OCI-LY7 (cell line): ENCODE measurements at regions not wholly inside any gene's neighbourhood (a gene's known extent, or its start where the extent isn't known, plus 50 kb on each side); places are given as distances from the start of the nearest gene placed in this dataset.

Experiments used
- BruUV-seq: library from RNA; stranded (reverse); fragments of 400-500 nt; replicated peaks from 2 replicates; lab custom pipeline; 2021; lab: Mats Ljungman, UMichigan
- CTCF ChIA-PET: fragments of 300-600 bp; sonication (Branson Sonifier 250); formaldehyde crosslinking; loops from one replicate; lab custom pipeline; 2022; ENCODE audit warnings: antibody characterized with exemption; ENCODE audit not compliant: unreplicated experiment; lab: Charles Lee
- POLR2A ChIA-PET: fragments of 300-600 bp; sonication (Branson Sonifier 250); formaldehyde crosslinking; loops from one replicate; lab custom pipeline; 2022; ENCODE audit warnings: antibody characterized with exemption; lab: Charles Lee
- DNase-seq: peaks from one replicate; pipeline ENCODE4 v3.0.0-alpha.2; 2015; ENCODE audit warnings: low spot score
- H2AFZ ChIP-seq: fragments of 200-600 bp; sonication (generic), shearing (Covaris generic); 2 replicates; pipeline ENCODE4 v1.6.1; 2014; ENCODE audit warnings: mild to moderate bottlenecking, antibody characterized with exemption, low read length, moderate library complexity
- H3K27ac ChIP-seq: fragments of 200-600 bp; sonication (generic); 2 replicates; pipeline ENCODE4 v1.5.1; 2014; ENCODE audit warnings: mixed run types, low read depth, mild to moderate bottlenecking, moderate library complexity, low read length, inconsistent platforms; ENCODE audit not compliant: poor library complexity, severe bottlenecking
- H3K36me3 ChIP-seq: fragments of 200-600 bp; sonication (generic); 2 replicates; pipeline ENCODE4 v1.6.1; 2014; ENCODE audit warnings: mild to moderate bottlenecking, antibody characterized with exemption, low read length, moderate library complexity, mixed read lengths; ENCODE audit not compliant: insufficient read depth
- H3K4me1 ChIP-seq: fragments of 200-600 bp; sonication (generic); 2 replicates; pipeline ENCODE4 v1.5.1; 2014; ENCODE audit warnings: mild to moderate bottlenecking, low read length; ENCODE audit not compliant: insufficient read depth, poor library complexity, severe bottlenecking
- H3K4me2 ChIP-seq: fragments of 200-600 bp; sonication (generic); 2 replicates; pipeline ENCODE4 v1.6.1; 2014; ENCODE audit warnings: mild to moderate bottlenecking, low read length
- H3K4me3 ChIP-seq: fragments of 200-600 bp; sonication (generic); 2 replicates; pipeline ENCODE4 v1.5.1; 2014; ENCODE audit warnings: mild to moderate bottlenecking, low read depth, low read length; ENCODE audit not compliant: poor library complexity, severe bottlenecking
- H3K79me2 ChIP-seq: fragments of 200-600 bp; sonication (generic); 2 replicates; pipeline ENCODE4 v1.6.1; 2016; ENCODE audit warnings: low read depth, mild to moderate bottlenecking, low read length, moderate library complexity, mixed read lengths; ENCODE audit not compliant: insufficient read depth
- H3K9me2 ChIP-seq: fragments of 200-600 bp; sonication (generic); 2 replicates; pipeline ENCODE4 v1.6.1; 2016; ENCODE audit warnings: mild to moderate bottlenecking, low read length, mixed read lengths; ENCODE audit not compliant: insufficient read depth
- H3K9me3 ChIP-seq: fragments of 200-600 bp; sonication (generic); 2 replicates; pipeline ENCODE4 v1.6.1; 2014; ENCODE audit warnings: mild to moderate bottlenecking, mixed run types, low read length, mixed read lengths
- H4K20me1 ChIP-seq: fragments of 200-600 bp; sonication (generic); 2 replicates; pipeline ENCODE4 v1.6.1; 2014; ENCODE audit warnings: mild to moderate bottlenecking, antibody characterized with exemption, low read length, moderate library complexity, mixed read lengths; ENCODE audit not compliant: insufficient read depth
- EZH2phosphoT487 ChIP-seq: fragments of 200-600 bp; sonication (generic); IDR thresholded peaks from 2 replicates; pipeline ENCODE4 v1.6.1; 2018; ENCODE audit warnings: low read depth, borderline replicate concordance, mild to moderate bottlenecking, mixed run types, antibody characterized with exemption, low read length, moderate library complexity, mixed read lengths
- intact Hi-C: fragments of 100-400 bp; cut with micrococcal nuclease; formaldehyde crosslinking; loops from one replicate; pipeline ENCODE4 v1.10.0; 2022; ENCODE audit not compliant: unreplicated experiment
- TF ChIP-seq, protein P1 (sequence below): fragments of 200-600 bp; sonication (generic); conservative IDR thresholded peaks from 2 replicates; pipeline ENCODE4 v1.5.1; 2014; ENCODE audit warnings: mild to moderate bottlenecking, antibody characterized with exemption, low read length, moderate library complexity, mixed read lengths

DNA sequence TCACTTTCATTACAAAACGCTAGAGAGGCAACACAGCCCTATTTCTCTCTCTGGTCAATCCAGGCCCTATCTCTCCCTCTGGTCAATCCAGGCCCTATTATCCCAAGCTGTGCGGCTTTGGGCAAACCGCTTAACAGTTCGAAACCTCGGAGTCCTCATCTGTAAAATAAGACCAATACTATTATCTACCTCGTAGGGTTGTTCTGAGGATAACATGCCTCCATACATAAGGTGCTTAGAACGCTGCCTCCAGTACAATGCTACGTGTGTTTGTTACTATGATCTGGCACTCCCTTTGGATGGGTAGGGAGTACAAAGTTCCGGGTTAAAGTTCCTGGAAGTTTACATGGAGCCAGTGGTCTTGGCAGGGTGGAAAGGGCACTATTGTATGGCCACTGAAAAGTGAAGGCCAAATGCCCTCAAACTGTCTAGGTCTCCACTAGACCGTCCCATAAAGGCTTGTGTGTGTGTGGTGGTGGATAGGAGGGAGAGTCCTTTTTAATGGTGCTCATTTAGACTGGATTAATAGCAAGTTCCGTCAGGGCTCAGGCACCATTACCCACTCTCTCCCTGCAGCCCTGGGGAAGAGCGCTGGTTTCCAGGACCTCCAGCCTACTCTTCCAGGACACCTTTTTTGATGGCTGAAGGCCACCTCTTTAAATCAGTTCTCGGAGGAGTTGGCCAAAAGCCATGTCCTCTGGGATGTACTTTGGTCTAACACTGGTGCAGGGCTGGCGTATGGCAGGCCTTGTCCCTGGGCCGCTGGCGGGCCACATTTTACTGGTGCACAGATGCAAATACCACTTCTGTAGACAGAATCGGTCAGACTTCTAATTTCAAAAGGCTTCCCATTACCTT, 75.6 kb upstream of the BCOR start:
- no TSS peak for BruUV-seq
- DNase-seq = peak; percentile 10
- no peak for TF ChIP-seq EZH2phosphoT487
- Histone ChIP-seq H3K27ac (peak overlapping the region; percentile 100), H3K4me3 (peak overlapping the region; percentile 74), H3K36me3 (no peaks in the 10 kb centered on the region), H3K9me2 (no peaks in the 10 kb centered on the region), H3K4me1 (peaks cover 65% of the 10 kb centered on the region), H3K9me3 (no peaks in the 10 kb centered on the region), H2AFZ (no peak overlapping the region), H3K4me2 (peak overlapping the region; percentile 99), H3K79me2 (peaks cover 3% of the 10 kb centered on the region; the same call in 1 of the 2 replicates), H4K20me1 (no peaks in the 10 kb centered on the region)
- intact Hi-C loops = loop anchor here (5.0 to 10.0 kb wide), 5 partner anchors 161 to 1366 kb away; no protein-coding TSS in a partner anchor
- ChIA-PET POLR2A (interaction anchor here (0.8 kb wide), 1 partner anchor 76 kb away, joined by 6 read pairs; the partner anchor contains the start of gene BCOR), CTCF (no interaction called here)

GRCh38 chrX:40172401-40173142, 74.8 kb upstream of the BCOR start:
- peaks cover 66% of the 10 kb centered on the region for H3K4me1 ChIP-seq
- no peaks in the 10 kb centered on the region for H3K9me2 ChIP-seq
- intact Hi-C loops = loop anchor here (5.0 to 10.0 kb wide), 5 partner anchors 160 to 1365 kb away; no protein-coding TSS in a partner anchor
- ChIA-PET CTCF (interaction anchor here (0.6 kb wide), 1 partner anchor 65 kb away, joined by 9 read pairs; no protein-coding TSS in a partner anchor), POLR2A (interaction anchor here (0.8 kb wide), 1 partner anchor 75 kb away, joined by 6 read pairs; the partner anchor contains the start of gene BCOR)
- peak overlapping the region; percentile 99 for H3K4me2 ChIP-seq
- BruUV-seq = no TSS peak
- peak overlapping the region; percentile 74 for H3K4me3 ChIP-seq
- DNase-seq = peak; percentile 51
- H3K9me3 ChIP-seq = no peaks in the 10 kb centered on the region
- peak overlapping the region; percentile 100 for H3K27ac ChIP-seq
- no peak overlapping the region for H2AFZ ChIP-seq
- no peak for TF ChIP-seq EZH2phosphoT487
- TF ChIP-seq, protein P1, sequence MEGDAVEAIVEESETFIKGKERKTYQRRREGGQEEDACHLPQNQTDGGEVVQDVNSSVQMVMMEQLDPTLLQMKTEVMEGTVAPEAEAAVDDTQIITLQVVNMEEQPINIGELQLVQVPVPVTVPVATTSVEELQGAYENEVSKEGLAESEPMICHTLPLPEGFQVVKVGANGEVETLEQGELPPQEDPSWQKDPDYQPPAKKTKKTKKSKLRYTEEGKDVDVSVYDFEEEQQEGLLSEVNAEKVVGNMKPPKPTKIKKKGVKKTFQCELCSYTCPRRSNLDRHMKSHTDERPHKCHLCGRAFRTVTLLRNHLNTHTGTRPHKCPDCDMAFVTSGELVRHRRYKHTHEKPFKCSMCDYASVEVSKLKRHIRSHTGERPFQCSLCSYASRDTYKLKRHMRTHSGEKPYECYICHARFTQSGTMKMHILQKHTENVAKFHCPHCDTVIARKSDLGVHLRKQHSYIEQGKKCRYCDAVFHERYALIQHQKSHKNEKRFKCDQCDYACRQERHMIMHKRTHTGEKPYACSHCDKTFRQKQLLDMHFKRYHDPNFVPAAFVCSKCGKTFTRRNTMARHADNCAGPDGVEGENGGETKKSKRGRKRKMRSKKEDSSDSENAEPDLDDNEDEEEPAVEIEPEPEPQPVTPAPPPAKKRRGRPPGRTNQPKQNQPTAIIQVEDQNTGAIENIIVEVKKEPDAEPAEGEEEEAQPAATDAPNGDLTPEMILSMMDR = no peak
- no peaks in the 10 kb centered on the region for H3K36me3 ChIP-seq
- H4K20me1 ChIP-seq = no peaks in the 10 kb centered on the region
- peaks cover 3% of the 10 kb centered on the region; the same call in 1 of the 2 replicates for H3K79me2 ChIP-seq
